CD4-positive, alpha-beta memory T cell (primary cell): ENCODE measurements at regions not wholly inside any gene's neighbourhood (a gene's known extent, or its start where the extent isn't known, plus 50 kb on each side); places are given as distances from the start of the nearest gene placed in this dataset.
A peak's percentile ranks its signal among the peaks of the same experiment; 100 is the strongest.

Experiments used
- CTCF ChIA-PET: fragments of 350-600 bp; sonication (Branson Sonifier 250); formaldehyde crosslinking; loops from one replicate; lab custom pipeline; 2021; ENCODE audit warnings: inconsistent platforms; ENCODE audit not compliant: partially characterized antibody; lab: Charles Lee
- POLR2A ChIA-PET: fragments of 350-600 bp; sonication (Branson Sonifier 250); formaldehyde crosslinking; loops from one replicate; lab custom pipeline; 2021; ENCODE audit not compliant: partially characterized antibody; lab: Charles Lee
- DNase-seq, 5 donors: peaks; one replicate each; pipeline versions ENCODE4 v3.0.0 to v3.0.0-alpha.2; 2020 to 2022; ENCODE audit warnings: mixed read lengths in 1 of 5
- H3K27ac ChIP-seq: one replicate; pipeline ENCODE4 v1.7.0; 2013; ENCODE audit warnings: low read depth, low read length
- H3K27me3 ChIP-seq: 2 replicates; pipeline ENCODE4 v1.7.0; 2013; ENCODE audit warnings: mild to moderate bottlenecking, low read length, moderate library complexity; ENCODE audit not compliant: insufficient read depth
- H3K36me3 ChIP-seq: 2 replicates; pipeline ENCODE4 v1.7.0; 2013; ENCODE audit warnings: mild to moderate bottlenecking, low read length, moderate library complexity; ENCODE audit not compliant: insufficient read depth
- H3K4me1 ChIP-seq: 2 replicates; pipeline ENCODE4 v1.7.0; 2013; ENCODE audit warnings: mild to moderate bottlenecking, low read length, moderate library complexity; ENCODE audit not compliant: insufficient read depth
- H3K4me3 ChIP-seq, 2 donors: one replicate each; pipeline ENCODE4 v1.7.0; 2013; ENCODE audit warnings: low read length in 2 of 2, mild to moderate bottlenecking in 1 of 2
- H3K9me3 ChIP-seq, 2 donors: one replicate each; pipeline ENCODE4 v1.7.0; 2013; ENCODE audit warnings: low read length in 2 of 2, control low read depth in 1 of 2; ENCODE audit not compliant: control insufficient read depth in 1 of 2
- H3K27ac Mint-ChIP-seq, 7 donors: one replicate each; pipeline ENCODE4 v1.8.0; 2020 to 2021; ENCODE audit warnings: mixed read lengths in 7 of 7, mild to moderate bottlenecking in 6 of 7, inconsistent platforms in 3 of 7, moderate library complexity in 3 of 7
- H3K27me3 Mint-ChIP-seq, 2 donors: one replicate each; pipeline ENCODE4 v1.8.0; 2020 to 2021; ENCODE audit warnings: mixed read lengths in 2 of 2
- H3K36me3 Mint-ChIP-seq, 2 donors: one replicate each; pipeline ENCODE4 v1.8.0; 2020 to 2021; ENCODE audit warnings: mixed read lengths in 2 of 2, inconsistent platforms in 1 of 2, mild to moderate bottlenecking in 1 of 2
- H3K4me1 Mint-ChIP-seq, 4 donors: one replicate each; pipeline ENCODE4 v1.8.0; 2020 to 2021; ENCODE audit warnings: mixed read lengths in 4 of 4, mild to moderate bottlenecking in 1 of 4
- H3K4me3 Mint-ChIP-seq, 8 donors: one replicate each; pipeline ENCODE4 v1.8.0; 2020 to 2021; ENCODE audit warnings: mixed read lengths in 8 of 8, mild to moderate bottlenecking in 7 of 8, moderate library complexity in 6 of 8, inconsistent platforms in 3 of 8
- H3K9me3 Mint-ChIP-seq, 8 donors: one replicate each; pipeline ENCODE4 v1.8.0; 2020 to 2021; ENCODE audit warnings: mixed read lengths in 8 of 8, mild to moderate bottlenecking in 5 of 8, inconsistent platforms in 3 of 8, moderate library complexity in 1 of 8
- intact Hi-C: fragments of 100-400 bp; cut with micrococcal nuclease; formaldehyde crosslinking; loops from one replicate; pipeline ENCODE4 v1.15.1; 2023

GRCh38 chr18:34042423-34043146 lies 182.1 kb downstream of the NOL4 start:
- H3K27ac Mint-ChIP-seq, result no peak overlapping the region
- no peaks in the 10 kb centered on the region for H3K36me3 Mint-ChIP-seq
- intact Hi-C loops, result no loop called here
- no peaks in the 10 kb centered on the region for H3K27me3 Mint-ChIP-seq
- ChIA-PET CTCF (no interaction called here), POLR2A (no interaction called here)
- H3K4me1 Mint-ChIP-seq, result peaks cover 0 to 3% (median 0%) of the 10 kb centered on the region in 4 donors
- Histone ChIP-seq H3K27ac (no peak overlapping the region), H3K9me3 (no peaks in the 10 kb centered on the region), H3K36me3 (no peaks in the 10 kb centered on the region), H3K4me3 (no peak overlapping the region), H3K27me3 (no peaks in the 10 kb centered on the region), H3K4me1 (no peaks in the 10 kb centered on the region)
- peaks cover 0 to 14% (median 3%) of the 10 kb centered on the region in 8 donors for H3K9me3 Mint-ChIP-seq
- H3K4me3 Mint-ChIP-seq, result no peak overlapping the region
- DNase-seq, result peak in 1 of 5 donors; percentile 4

GRCh38 chr18:34039611-34040010 lies 185.1 kb downstream of the NOL4 start:
- Mint-ChIP-seq H3K36me3 (no peaks in the 10 kb centered on the region), H3K9me3 (peaks cover 0 to 13% (median 4%) of the 10 kb centered on the region in 8 donors), H3K4me3 (no peak overlapping the region), H3K4me1 (peaks cover 0 to 3% (median 0%) of the 10 kb centered on the region in 4 donors), H3K27me3 (no peaks in the 10 kb centered on the region), H3K27ac (no peak overlapping the region)
- no peak for DNase-seq
- CTCF ChIA-PET, result no interaction called here
- intact Hi-C loops, result no loop called here
- Histone ChIP-seq H3K4me3 (no peak overlapping the region), H3K36me3 (no peaks in the 10 kb centered on the region), H3K27me3 (no peaks in the 10 kb centered on the region), H3K9me3 (no peaks in the 10 kb centered on the region), H3K4me1 (no peaks in the 10 kb centered on the region), H3K27ac (no peak overlapping the region)
- POLR2A ChIA-PET, result no interaction called here

- Mint-ChIP-seq H3K4me1 (peaks cover 0 to 3% (median 0%) of the 10 kb centered on the region in 4 donors), H3K27ac (no peak overlapping the region), H3K4me3 (no peak overlapping the region), H3K36me3 (no peaks in the 10 kb centered on the region), H3K9me3 (peaks cover 0 to 13% (median 5%) of the 10 kb centered on the region in 8 donors), H3K27me3 (no peaks in the 10 kb centered on the region)
- H3K27me3 ChIP-seq, result no peaks in the 10 kb centered on the region
- H3K4me3 ChIP-seq, result no peak overlapping the region
- H3K36me3 ChIP-seq, result no peaks in the 10 kb centered on the region
- no peaks in the 10 kb centered on the region for H3K4me1 ChIP-seq
- no peaks in the 10 kb centered on the region for H3K9me3 ChIP-seq
- ChIA-PET POLR2A (no interaction called here), CTCF (no interaction called here)
- intact Hi-C loops, result no loop called here
- H3K27ac ChIP-seq, result no peak overlapping the region
- no peak for DNase-seq
Measured at GRCh38 chr18:34039201-34039600, 185.5 kb downstream of the NOL4 start.

- Mint-ChIP-seq H3K4me1 (peaks cover 0 to 3% (median 0%) of the 10 kb centered on the region in 4 donors), H3K36me3 (no peaks in the 10 kb centered on the region), H3K9me3 (peaks cover 0 to 19% (median 12%) of the 10 kb centered on the region in 8 donors), H3K27ac (no peak overlapping the region), H3K27me3 (no peaks in the 10 kb centered on the region), H3K4me3 (no peak overlapping the region)
- intact Hi-C loops, result no loop called here
- H3K36me3 ChIP-seq, result no peaks in the 10 kb centered on the region
- H3K4me1 ChIP-seq, result no peaks in the 10 kb centered on the region
- H3K4me3 ChIP-seq, result no peak overlapping the region
- no peaks in the 10 kb centered on the region for H3K27me3 ChIP-seq
- CTCF ChIA-PET, result no interaction called here
- DNase-seq, result no peak
- POLR2A ChIA-PET, result no interaction called here
- H3K27ac ChIP-seq, result no peak overlapping the region
- no peaks in the 10 kb centered on the region for H3K9me3 ChIP-seq
Measured at GRCh38 chr18:34038086-34038485, 186.6 kb downstream of the NOL4 start.

GRCh38 chr18:34033968-34034367 lies 190.7 kb downstream of the NOL4 start:
- no peak for DNase-seq
- Histone ChIP-seq H3K27ac (no peak overlapping the region), H3K4me1 (no peaks in the 10 kb centered on the region), H3K36me3 (no peaks in the 10 kb centered on the region), H3K4me3 (no peak overlapping the region), H3K27me3 (no peaks in the 10 kb centered on the region), H3K9me3 (no peaks in the 10 kb centered on the region)
- no peaks in the 10 kb centered on the region for H3K36me3 Mint-ChIP-seq
- no peaks in the 10 kb centered on the region for H3K27me3 Mint-ChIP-seq
- peaks cover 0 to 3% (median 0%) of the 10 kb centered on the region in 4 donors for H3K4me1 Mint-ChIP-seq
- POLR2A ChIA-PET, result no interaction called here
- peaks cover 3 to 28% (median 14%) of the 10 kb centered on the region in 8 donors for H3K9me3 Mint-ChIP-seq
- no peak overlapping the region for H3K27ac Mint-ChIP-seq
- CTCF ChIA-PET, result no interaction called here
- H3K4me3 Mint-ChIP-seq, result no peak overlapping the region
- intact Hi-C loops, result no loop called here

- intact Hi-C loops, result no loop called here
- Mint-ChIP-seq H3K9me3 (peaks cover 3 to 25% (median 15%) of the 10 kb centered on the region in 8 donors), H3K27ac (no peak overlapping the region), H3K27me3 (no peaks in the 10 kb centered on the region), H3K4me1 (no peaks in the 10 kb centered on the region), H3K36me3 (no peaks in the 10 kb centered on the region), H3K4me3 (no peak overlapping the region)
- H3K4me3 ChIP-seq, result no peak overlapping the region
- no peaks in the 10 kb centered on the region for H3K4me1 ChIP-seq
- no peak for DNase-seq
- ChIA-PET POLR2A (no interaction called here), CTCF (no interaction called here)
- no peak overlapping the region for H3K27ac ChIP-seq
- no peaks in the 10 kb centered on the region for H3K27me3 ChIP-seq
- no peaks in the 10 kb centered on the region for H3K9me3 ChIP-seq
- no peaks in the 10 kb centered on the region for H3K36me3 ChIP-seq
Measured at GRCh38 chr18:34031810-34032209, 192.9 kb downstream of the NOL4 start.

- CTCF ChIA-PET, result no interaction called here
- no peak for DNase-seq
- Mint-ChIP-seq H3K4me1 (no peaks in the 10 kb centered on the region), H3K36me3 (no peaks in the 10 kb centered on the region), H3K27me3 (no peaks in the 10 kb centered on the region), H3K4me3 (no peak overlapping the region), H3K27ac (no peak overlapping the region), H3K9me3 (peaks cover 0 to 21% (median 13%) of the 10 kb centered on the region in 8 donors)
- POLR2A ChIA-PET, result no interaction called here
- Histone ChIP-seq H3K4me1 (no peaks in the 10 kb centered on the region), H3K36me3 (no peaks in the 10 kb centered on the region), H3K4me3 (no peak overlapping the region), H3K27ac (no peak overlapping the region), H3K27me3 (no peaks in the 10 kb centered on the region), H3K9me3 (no peaks in the 10 kb centered on the region)
- intact Hi-C loops, result no loop called here
Measured at GRCh38 chr18:34028324-34028723, 196.4 kb downstream of the NOL4 start.
